ENCODE measurements at regions not wholly inside any gene's neighbourhood (a gene's known extent, or its start where the extent isn't known, plus 50 kb on each side); places are given as distances from the start of the nearest gene placed in this dataset.

DNA sequence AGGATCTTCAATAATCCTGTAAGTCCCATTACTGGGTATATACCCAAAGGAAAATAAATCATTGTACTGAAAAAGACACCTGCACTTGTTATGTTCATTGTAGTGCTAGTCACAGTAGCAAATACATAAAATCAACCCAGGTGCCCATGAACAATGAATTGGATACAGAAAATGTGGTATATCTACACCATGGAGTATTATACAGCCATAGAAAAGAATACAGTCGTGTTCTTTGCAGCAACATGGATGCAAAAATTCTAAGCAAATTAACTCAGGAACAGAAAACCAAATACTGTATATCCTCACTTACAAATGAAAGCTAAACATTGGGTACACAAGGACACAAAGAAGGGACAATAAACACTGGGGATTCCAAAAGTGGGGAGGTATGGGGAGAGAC, 100.8 kb upstream of the BMP2K start:
- TF ChIP-seq, protein P1, sequence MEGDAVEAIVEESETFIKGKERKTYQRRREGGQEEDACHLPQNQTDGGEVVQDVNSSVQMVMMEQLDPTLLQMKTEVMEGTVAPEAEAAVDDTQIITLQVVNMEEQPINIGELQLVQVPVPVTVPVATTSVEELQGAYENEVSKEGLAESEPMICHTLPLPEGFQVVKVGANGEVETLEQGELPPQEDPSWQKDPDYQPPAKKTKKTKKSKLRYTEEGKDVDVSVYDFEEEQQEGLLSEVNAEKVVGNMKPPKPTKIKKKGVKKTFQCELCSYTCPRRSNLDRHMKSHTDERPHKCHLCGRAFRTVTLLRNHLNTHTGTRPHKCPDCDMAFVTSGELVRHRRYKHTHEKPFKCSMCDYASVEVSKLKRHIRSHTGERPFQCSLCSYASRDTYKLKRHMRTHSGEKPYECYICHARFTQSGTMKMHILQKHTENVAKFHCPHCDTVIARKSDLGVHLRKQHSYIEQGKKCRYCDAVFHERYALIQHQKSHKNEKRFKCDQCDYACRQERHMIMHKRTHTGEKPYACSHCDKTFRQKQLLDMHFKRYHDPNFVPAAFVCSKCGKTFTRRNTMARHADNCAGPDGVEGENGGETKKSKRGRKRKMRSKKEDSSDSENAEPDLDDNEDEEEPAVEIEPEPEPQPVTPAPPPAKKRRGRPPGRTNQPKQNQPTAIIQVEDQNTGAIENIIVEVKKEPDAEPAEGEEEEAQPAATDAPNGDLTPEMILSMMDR (IDR thresholded peaks at IDR 0.05; ENCODE audit: low read depth, low read length, poor library complexity, severe bottlenecking) = no peak
- TF ChIP-seq EZH2phosphoT487 (IDR thresholded peaks at IDR 0.05; ENCODE audit: borderline replicate concordance, low read length) = no peak

Data from DOHH2 (cell line).